HUES6 (cell line): ENCODE measurements at regions not wholly inside any gene's neighbourhood (a gene's known extent, or its start where the extent isn't known, plus 50 kb on each side); places are given as distances from the start of the nearest gene placed in this dataset.

Source experiments
- H3K27ac ChIP-seq: 2 replicates; pipeline ENCODE4 v1.7.0; 2013; ENCODE audit warnings: low read depth, mild to moderate bottlenecking, low read length, inconsistent platforms
- H3K27me3 ChIP-seq: 2 replicates; pipeline ENCODE4 v1.6.1; 2013; ENCODE audit warnings: low read length; ENCODE audit not compliant: control insufficient read depth, insufficient read depth
- H3K36me3 ChIP-seq: 2 replicates; pipeline ENCODE4 v1.6.1; 2013; ENCODE audit warnings: low read length; ENCODE audit not compliant: control insufficient read depth, insufficient read depth
- H3K4me1 ChIP-seq: 2 replicates; pipeline ENCODE4 v1.6.1; 2013; ENCODE audit warnings: low read length; ENCODE audit not compliant: control insufficient read depth, insufficient read depth
- H3K4me3 ChIP-seq: 2 replicates; pipeline ENCODE4 v1.5.1; 2013; ENCODE audit warnings: low read depth, low read length
- H3K9ac ChIP-seq: one replicate; pipeline ENCODE4 v1.6.1; 2013; ENCODE audit warnings: mild to moderate bottlenecking, low read length
- H3K9me3 ChIP-seq: 2 replicates; pipeline ENCODE4 v1.6.1; 2013; ENCODE audit warnings: low read depth, low read length; ENCODE audit not compliant: control insufficient read depth, insufficient read depth

GRCh38 chr2:13104723-13105122, 388.0 kb downstream of the TRIB2 start:
- Histone ChIP-seq H3K4me1 (no peaks in the 10 kb centered on the region), H3K36me3 (no peaks in the 10 kb centered on the region), H3K27me3 (no peaks in the 10 kb centered on the region), H3K9ac (no peak overlapping the region), H3K27ac (no peak overlapping the region), H3K9me3 (0 out of 2 replicates have a peak, but pooled peaks cover 4% of the 10 kb centered on the region), H3K4me3 (no peak overlapping the region)

GRCh38 chr2:13106302-13106701, 389.6 kb downstream of the TRIB2 start:
- Histone ChIP-seq H3K9ac (no peak overlapping the region), H3K27me3 (no peaks in the 10 kb centered on the region), H3K4me3 (no peak overlapping the region), H3K4me1 (no peaks in the 10 kb centered on the region), H3K27ac (no peak overlapping the region), H3K36me3 (no peaks in the 10 kb centered on the region), H3K9me3 (no peaks in the 10 kb centered on the region)

DNA sequence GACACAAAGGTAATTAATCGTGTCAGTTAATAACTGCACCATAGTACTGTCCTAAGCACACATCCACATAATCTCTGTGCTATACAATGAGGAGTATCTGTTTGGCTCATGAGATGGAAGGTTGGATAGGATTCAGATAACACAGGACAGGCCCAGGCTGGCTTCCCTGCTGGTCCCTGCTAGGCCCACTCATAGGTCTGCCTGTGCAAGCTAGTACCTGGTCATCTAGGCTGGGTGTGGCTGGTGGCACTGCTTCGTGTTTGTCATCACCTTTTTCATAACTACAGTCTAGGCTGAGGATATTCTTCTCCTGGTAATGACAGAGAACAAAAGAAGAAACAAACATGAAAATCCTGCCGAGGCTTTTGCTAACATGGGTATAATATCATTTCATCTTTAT, 392.8 kb downstream of the TRIB2 start:
- H3K36me3 ChIP-seq, result no peaks in the 10 kb centered on the region
- no peak overlapping the region for H3K9ac ChIP-seq

DNA sequence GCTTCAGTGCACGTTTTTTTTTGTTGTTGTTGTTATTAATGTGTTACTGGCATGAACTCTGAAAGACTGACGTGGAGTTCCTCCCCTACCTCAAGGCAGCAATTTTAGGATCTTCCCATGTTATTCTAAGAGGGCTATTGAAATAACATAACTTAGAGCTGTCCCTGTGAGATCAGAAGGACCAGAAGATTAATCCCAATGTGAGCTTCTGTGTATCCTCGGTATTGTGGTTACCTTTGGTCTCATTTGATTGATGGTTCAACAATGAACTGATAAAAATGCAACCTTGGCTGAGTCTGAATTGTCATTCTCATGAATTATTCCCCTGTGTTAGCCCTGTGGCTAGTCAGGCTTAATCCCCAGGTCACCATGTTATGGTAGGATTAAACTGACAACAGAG, 394.1 kb downstream of the TRIB2 start:
- H3K27me3 ChIP-seq, result no peaks in the 10 kb centered on the region
- no peak overlapping the region for H3K27ac ChIP-seq
- H3K4me3 ChIP-seq, result no peak overlapping the region
- no peak overlapping the region for H3K9ac ChIP-seq
- no peaks in the 10 kb centered on the region for H3K4me1 ChIP-seq
- H3K9me3 ChIP-seq, result no peaks in the 10 kb centered on the region
- no peaks in the 10 kb centered on the region for H3K36me3 ChIP-seq

More for the DNA sequence above, 392.8 kb downstream of the TRIB2 start:
- Histone ChIP-seq H3K4me3 (no peak overlapping the region), H3K9me3 (no peaks in the 10 kb centered on the region), H3K27ac (no peak overlapping the region), H3K4me1 (no peaks in the 10 kb centered on the region), H3K27me3 (no peaks in the 10 kb centered on the region)

- H3K9me3 ChIP-seq, result no peaks in the 10 kb centered on the region
- H3K27me3 ChIP-seq, result no peaks in the 10 kb centered on the region
- H3K27ac ChIP-seq, result no peak overlapping the region
- no peak overlapping the region for H3K4me3 ChIP-seq
- H3K9ac ChIP-seq, result no peak overlapping the region
- no peaks in the 10 kb centered on the region for H3K4me1 ChIP-seq
- no peaks in the 10 kb centered on the region for H3K36me3 ChIP-seq
These were observed 396.3 kb downstream of the TRIB2 start for GRCh38 chr2:13113002-13113401.

DNA sequence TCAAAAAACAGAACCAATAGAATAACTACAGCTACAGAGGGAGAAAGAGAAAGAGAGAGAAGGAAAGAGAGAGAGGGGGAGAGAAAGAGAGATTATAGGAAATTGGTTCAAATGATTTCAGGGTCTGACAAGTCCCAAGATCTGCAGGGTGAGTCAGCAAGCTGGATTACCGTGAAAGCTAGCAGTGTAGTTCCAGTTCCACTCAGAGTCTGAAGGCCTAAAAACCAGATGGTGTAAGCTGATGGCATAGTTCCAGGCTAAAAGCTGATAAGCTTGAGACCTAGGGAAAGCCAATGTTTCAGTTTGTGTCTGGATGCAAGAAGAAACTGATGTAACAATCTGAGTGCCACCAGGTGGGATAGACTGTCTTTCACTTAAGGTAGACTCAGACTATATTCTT, 397.7 kb downstream of the TRIB2 start:
- H3K27me3 ChIP-seq, result no peaks in the 10 kb centered on the region
- H3K9ac ChIP-seq, result no peak overlapping the region
- H3K4me3 ChIP-seq, result no peak overlapping the region
- no peaks in the 10 kb centered on the region for H3K36me3 ChIP-seq
- no peak overlapping the region for H3K27ac ChIP-seq
- no peaks in the 10 kb centered on the region for H3K9me3 ChIP-seq
- H3K4me1 ChIP-seq, result no peaks in the 10 kb centered on the region

DNA sequence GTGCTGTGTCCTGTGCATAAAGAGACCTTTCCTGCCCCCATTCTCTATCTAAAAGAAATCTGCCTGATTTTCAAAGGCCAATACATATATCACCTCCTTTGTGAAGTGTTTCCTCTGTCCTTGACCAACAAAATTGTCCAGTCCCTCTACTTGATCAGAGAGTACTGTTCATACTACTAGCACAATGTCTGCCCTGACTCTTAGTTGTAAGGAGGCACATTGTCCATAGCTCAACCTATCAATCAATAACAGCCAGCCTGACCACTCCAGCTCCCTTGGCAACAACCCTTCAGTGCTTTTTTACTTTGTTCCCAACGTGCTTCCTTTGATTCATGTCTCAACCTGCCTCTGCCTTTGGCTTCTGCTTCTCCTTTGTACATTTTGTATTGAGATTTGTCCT, 398.9 kb downstream of the TRIB2 start:
- Histone ChIP-seq H3K4me3 (no peak overlapping the region), H3K9ac (no peak overlapping the region), H3K36me3 (no peaks in the 10 kb centered on the region), H3K27me3 (no peaks in the 10 kb centered on the region), H3K27ac (no peak overlapping the region), H3K9me3 (no peaks in the 10 kb centered on the region), H3K4me1 (no peaks in the 10 kb centered on the region)

GRCh38 chr2:13121096-13121495, 404.4 kb downstream of the TRIB2 start:
- Histone ChIP-seq H3K9me3 (no peaks in the 10 kb centered on the region), H3K27me3 (no peaks in the 10 kb centered on the region), H3K36me3 (no peaks in the 10 kb centered on the region), H3K9ac (no peak overlapping the region), H3K4me3 (no peak overlapping the region), H3K4me1 (no peaks in the 10 kb centered on the region), H3K27ac (no peak overlapping the region)

GRCh38 chr2:13128139-13128538, 411.4 kb downstream of the TRIB2 start:
- Histone ChIP-seq H3K27me3 (no peaks in the 10 kb centered on the region), H3K9ac (no peak overlapping the region), H3K27ac (no peak overlapping the region), H3K9me3 (peaks cover 20% of the 10 kb centered on the region), H3K4me3 (no peak overlapping the region), H3K36me3 (no peaks in the 10 kb centered on the region), H3K4me1 (no peaks in the 10 kb centered on the region)

GRCh38 chr2:13135369-13135768, 418.6 kb downstream of the TRIB2 start:
- no peak overlapping the region for H3K27ac ChIP-seq
- no peak overlapping the region for H3K4me3 ChIP-seq
- no peaks in the 10 kb centered on the region for H3K27me3 ChIP-seq

DNA sequence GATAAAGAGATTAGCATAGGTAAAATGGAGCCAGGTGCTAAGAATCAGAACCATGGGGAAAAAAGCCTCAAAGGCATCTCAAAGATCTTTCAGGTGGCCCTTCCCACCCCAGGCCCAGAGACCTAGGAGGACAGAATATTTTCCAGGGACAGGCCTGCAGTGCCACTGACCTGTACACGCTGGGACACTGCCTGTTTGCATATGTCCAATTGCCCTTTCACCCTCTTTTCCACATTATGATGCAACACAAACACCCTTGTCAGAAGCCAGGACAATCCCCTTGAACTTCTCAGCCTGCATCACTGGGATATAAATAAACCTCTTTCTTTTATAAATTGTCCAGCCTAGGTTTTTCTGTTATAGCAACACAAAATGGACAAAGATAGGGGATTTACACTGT, 419.1 kb downstream of the TRIB2 start:
- Histone ChIP-seq H3K36me3 (no peaks in the 10 kb centered on the region), H3K9ac (no peak overlapping the region), H3K9me3 (0 out of 2 replicates have a peak, but pooled peaks cover 5% of the 10 kb centered on the region), H3K27me3 (no peaks in the 10 kb centered on the region), H3K4me3 (no peak overlapping the region), H3K27ac (no peak overlapping the region), H3K4me1 (no peaks in the 10 kb centered on the region)

More at GRCh38 chr2:13135369-13135768, 418.6 kb downstream of the TRIB2 start:
- H3K9ac ChIP-seq, result no peak overlapping the region
- no peaks in the 10 kb centered on the region for H3K4me1 ChIP-seq
- peaks cover 10% of the 10 kb centered on the region for H3K9me3 ChIP-seq
- no peaks in the 10 kb centered on the region for H3K36me3 ChIP-seq

DNA sequence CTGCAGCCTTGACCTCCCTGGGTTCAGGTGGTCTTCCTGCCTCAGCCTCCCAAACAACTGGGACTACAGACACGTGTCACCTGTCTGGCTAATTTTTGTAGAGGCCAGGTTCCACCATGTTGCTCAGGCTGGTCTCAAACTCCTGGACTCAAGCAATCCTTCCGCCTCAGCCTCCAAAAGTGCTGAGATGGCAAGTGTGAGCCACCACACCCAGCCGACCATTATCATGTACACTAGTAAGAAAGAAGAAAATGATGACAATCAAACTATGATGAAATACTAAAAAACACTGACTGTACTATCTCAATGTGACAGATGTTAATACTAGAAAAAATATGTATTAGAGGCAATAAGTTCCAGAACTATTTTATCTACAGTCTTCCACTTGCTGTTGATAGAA, 420.9 kb downstream of the TRIB2 start:
- Histone ChIP-seq H3K27ac (no peak overlapping the region), H3K4me1 (no peaks in the 10 kb centered on the region), H3K9ac (no peak overlapping the region), H3K9me3 (no peaks in the 10 kb centered on the region), H3K36me3 (no peaks in the 10 kb centered on the region), H3K27me3 (no peaks in the 10 kb centered on the region), H3K4me3 (no peak overlapping the region)
